Stimulated activated CD8-positive, alpha-beta memory T cell treated with anti-CD3 and anti-CD28 coated beads, Interleukin-15, amount 100 ng/mL, for 4 hours (primary cell): ENCODE measurements at regions not wholly inside any gene's neighbourhood (a gene's known extent, or its start where the extent isn't known, plus 50 kb on each side); places are given as distances from the start of the nearest gene placed in this dataset.
"Not testable (repeated sequence)": the region's sequence is repeated elsewhere in the genome, so short reads cannot be mapped to it uniquely, and the experiment has no call there.

Experiments used
- DNase-seq, 2 donors: peaks; one replicate each; pipeline ENCODE4 v3.0.0-alpha.2; 2020; ENCODE audit warnings: low read depth in 2 of 2

DNA sequence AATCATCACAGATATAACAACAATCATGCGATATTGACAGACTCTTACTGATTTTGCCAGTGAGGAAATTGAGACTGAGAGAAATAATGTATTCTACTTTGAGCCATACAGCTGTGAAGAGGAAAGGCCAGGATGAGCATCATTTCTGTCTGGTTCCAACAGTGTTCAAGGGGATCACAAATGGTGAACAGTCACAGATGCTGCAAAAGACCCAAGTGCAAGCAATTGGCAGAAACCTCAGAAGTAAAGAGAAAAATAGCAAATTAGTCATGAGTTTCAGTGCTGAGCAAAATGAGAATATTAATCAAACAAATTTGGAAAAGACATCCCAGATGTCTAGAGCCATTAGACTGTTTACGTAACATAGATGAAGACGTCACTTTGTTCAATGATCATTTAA, 114.1 kb downstream of the RAB38 start:
- DNase-seq = no peak

DNA sequence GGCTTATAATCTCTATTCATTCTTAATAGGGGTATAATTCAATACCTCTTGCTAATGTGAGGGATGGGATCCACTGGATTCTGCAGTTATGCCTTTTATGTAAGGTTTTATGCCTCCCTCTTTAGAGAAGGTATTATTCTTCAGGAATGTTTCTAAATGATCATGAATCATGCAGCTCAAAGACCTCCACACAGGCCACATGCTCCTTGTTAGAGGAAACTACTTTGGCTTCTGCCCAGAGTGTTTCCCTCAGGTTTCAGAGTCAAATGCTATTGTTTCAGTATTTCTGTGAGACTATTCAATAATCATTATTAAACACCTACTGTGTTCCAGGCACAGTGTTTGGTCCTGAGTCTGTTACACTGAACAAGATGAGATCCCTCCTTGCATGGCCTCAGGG, 115.9 kb downstream of the RAB38 start:
- no peak for DNase-seq

DNA sequence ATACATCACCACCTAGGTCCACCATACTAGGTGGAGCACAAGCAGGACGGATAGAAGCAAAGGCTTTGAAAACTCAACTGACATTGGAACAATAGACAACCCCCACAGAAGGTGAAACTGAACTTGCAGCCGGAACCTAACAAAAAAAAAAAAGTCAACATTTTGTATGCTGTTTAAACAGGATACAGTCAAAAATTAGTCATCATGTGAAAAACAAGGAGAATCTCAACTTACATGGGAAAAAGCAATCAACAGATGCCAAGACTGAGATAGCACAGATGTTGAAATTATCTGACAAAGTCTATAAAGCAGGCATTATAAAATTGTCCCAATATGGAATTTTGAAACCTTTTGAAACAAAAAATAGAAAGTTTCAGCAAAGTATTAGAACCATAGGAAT, 123.8 kb downstream of the RAB38 start:
- no peak for DNase-seq

DNA sequence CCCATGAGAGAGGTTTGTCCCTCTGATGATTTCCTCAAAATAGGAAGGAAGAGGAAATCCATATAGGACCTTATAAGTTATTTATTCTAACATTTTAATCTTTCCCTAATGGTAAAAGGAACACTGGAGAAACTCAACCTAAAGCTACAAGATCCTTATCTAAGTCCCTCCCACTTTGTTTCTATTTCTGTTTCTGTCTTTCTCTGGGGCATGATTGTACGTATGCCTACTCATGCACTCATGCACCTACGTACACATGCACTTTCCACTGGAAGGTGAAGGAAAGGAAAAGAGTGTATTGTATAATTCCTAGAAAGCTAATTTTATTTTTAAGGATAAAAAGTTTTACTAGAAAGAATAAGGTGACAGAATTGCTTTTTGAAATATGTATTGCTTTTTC, 125.0 kb downstream of the RAB38 start:
- no peak for DNase-seq

DNA sequence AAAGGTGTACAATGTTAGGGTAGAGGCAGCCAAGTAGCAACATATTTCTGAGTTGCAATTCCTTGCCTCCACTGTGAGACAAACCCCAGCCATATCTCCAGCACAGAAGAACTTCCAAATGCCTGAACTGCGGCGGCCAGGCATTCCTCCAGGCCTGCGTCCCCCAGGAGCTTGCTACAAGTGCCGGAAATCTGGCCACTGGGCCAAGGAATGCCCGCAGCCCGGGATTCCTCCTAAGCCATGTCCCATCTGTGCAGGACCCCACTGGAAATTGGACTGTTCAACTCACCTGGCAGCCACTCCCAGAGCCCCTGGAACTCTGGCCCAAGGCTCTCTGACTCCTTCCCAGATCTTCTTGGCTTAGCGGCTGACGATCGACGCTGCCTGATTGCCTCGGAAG, 130.0 kb downstream of the RAB38 start:
- DNase-seq = not testable (repeated sequence)

DNA sequence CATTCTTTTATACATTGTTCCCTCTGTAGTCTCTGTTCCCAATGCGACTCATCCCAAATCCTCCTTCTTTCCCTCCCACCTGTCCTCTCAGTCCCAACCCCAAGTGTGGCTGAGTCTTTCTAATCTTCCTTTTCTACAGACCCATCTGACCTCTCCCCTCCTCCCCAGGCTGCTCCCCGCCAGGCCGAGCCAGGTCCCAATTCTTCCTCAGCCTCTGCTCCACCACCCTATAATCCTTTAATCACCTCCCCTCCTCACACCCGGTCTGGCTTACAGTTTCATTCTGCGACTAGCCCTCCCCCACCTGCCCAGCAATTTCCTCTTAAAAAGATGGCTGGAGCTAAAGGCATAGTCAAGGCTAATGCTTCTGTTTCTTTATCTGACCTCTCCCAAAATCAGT, 130.6 kb downstream of the RAB38 start:
- not testable (repeated sequence) for DNase-seq

DNA sequence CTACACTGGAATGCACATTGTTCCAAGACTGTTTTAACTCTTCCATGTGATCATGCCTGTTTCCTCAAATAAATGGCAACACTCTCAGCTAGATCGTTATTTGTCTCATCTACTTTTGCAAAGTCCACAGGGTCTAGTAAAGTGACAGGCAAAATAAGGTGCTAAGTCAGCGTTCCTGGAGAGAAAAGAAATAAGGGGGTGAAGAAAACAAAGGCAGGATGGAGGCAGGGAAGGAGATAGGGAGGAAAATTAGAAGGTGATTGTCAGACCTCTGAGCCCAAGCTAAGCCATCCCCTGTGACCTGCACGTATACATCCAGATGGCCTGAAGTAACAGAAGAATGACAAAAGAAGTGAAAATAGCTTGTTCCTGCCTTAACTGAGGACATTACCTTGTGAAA, 132.1 kb downstream of the RAB38 start:
- no peak for DNase-seq

DNA sequence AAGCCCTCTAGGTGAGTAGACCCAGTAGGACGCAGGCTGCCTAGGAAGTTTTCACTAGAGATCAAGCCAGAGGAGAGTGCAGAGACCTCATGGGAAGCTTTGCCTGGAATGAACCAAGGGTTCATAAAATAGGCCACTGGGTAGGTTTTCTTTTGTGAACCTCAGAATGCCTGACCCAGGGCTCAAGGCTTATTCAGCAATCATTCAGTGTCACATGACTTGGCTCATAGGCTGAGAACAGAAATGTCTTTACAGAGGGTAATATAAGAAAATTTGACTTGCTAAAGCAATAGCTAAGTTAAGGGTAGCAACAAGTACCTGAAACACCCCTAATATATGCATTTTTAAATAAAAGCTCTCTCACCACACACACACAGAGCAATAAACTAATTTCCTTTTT, 132.6 kb downstream of the RAB38 start:
- no peak for DNase-seq

DNA sequence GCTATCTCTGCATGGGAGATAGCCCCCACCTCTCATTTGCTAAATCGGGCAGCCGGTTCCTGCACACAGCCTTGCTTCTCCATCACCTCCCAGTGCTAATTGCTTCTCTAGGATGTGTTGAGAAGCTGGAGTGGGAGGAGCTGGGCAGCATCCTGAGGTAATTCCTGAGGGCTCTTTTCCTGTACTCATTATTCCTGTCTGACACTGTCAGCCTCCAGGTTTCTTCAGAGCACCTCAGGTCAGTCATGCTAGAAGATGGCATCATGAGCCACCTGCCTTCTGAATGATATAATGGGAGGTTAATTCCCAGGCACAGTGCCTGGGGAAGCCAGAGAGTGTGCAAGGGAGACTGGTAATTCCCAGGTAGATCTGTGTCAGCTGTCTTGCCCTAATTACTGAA, 133.0 kb downstream of the RAB38 start:
- no peak for DNase-seq

DNA sequence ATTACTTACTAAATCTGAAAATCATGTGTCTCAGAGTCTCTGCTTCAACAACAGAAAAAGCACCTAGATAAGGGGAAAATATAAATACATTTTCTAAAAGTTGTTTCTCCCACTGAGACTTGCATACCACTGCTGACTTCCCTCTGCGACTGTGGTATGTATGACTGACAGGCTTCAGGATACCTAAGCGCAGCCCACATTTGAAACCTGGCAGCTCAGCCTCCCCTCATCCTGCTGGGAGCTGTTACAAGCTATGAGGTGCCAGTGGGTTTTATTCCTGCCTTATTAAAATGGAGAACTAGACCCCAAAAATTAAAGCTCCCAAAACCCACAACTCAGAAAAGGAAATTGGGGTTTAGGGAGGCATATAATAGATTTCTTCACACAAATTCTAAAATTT, 133.6 kb downstream of the RAB38 start:
- no peak for DNase-seq

DNA sequence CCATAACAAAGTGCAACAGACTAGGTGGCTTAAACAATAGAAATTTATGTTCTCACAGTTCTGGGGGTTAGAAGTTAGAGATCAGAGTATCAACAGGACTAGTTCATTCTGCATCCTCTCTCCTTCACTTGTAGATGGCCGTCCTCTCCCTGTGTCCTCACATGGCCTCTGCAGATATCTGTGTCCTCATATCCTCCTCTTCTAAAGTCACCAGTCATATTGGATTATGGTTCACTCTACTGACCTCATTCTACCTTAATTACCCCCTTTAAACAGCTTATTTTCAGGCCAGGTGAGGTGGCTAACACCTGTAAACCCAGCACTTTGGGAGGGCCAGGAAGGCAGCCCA, 135.1 kb downstream of the RAB38 start:
- DNase-seq = no peak

DNA sequence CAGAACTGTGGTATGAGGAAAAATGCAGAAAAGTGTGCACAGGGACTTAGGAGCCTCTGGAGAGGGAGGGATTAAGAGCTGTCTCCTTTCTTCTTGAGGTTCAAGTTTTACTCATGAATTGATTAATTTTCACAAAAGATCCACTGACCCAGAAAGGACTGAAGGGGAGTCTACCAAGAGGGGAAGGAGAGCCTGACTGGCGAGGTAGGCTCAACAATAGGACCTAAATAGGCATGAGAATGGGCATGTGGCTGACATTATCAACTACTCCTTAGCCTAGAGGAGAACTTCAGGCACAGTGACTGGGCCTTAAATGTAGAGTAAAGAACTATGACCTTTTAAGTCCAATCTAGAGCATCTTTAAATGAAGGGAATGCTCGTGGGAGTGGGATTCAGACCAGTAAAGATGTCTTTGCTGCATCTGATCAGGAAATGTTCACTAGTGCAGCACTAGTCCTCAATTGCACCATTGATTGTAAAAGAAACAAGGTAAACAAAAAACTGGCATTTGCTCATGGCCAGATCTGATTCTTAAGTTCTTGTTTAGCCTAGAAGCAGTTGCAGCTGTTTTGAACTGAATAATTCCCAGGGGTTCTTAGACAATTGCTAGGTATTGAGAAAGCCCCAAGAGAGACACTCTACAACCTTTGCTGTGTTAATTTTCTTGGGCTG, 135.6 kb downstream of the RAB38 start:
- DNase-seq = no peak

DNA sequence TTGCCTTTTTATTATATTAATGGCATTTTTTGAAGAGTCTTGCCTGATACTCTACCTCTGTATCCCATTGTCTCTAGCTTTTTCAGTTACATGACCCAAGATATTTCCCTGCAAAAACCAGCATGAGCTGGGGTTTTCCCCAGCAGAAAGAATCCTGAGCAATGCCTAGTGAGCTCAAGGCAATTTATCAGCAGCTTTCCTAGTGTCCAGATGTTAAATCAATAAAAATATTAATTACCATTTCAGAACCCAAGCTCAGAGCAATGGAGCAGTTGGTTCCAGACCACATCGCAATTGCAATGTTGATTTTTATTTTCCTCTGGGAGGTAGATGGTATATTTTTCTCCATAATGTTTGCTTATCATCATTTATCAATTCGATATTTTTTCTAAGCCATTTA, 137.2 kb downstream of the RAB38 start:
- no peak for DNase-seq

DNA sequence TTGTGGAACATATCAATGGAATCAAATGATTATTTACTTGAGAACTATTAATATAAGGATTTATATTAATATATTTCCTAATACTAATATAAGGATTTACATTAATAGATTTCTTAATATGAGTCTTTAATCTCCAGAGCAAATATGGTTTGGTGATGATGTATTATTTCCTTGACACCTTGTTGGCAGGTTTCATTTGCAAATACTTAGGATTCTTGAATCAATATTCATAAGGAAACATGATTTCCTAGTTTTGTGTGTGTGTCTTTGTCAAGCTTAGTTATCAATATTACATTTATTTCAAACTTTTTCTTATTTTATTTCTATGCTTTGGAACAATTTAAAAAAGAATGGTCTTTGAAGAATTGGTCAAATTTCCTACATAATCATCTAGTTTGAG, 138.5 kb downstream of the RAB38 start:
- no peak for DNase-seq

DNA sequence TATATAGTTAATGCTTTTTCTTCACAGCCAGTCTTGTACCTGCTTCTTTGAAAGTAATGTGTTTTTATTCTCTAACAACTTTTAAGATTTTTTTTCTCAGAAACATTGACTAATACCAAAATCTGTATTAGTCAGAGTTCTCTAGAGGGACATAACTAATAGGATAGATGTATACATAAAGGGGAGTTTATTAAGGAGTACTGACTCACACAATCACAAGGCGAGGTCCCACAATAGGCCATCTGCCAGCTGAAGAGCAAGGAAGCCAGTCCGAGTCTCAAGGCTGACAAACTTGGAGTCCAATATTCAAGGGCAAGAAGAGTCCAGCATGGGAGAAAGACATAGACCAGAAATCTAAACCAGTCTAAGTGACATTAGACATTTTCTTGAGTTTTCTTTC, 140.0 kb downstream of the RAB38 start:
- DNase-seq = no peak

DNA sequence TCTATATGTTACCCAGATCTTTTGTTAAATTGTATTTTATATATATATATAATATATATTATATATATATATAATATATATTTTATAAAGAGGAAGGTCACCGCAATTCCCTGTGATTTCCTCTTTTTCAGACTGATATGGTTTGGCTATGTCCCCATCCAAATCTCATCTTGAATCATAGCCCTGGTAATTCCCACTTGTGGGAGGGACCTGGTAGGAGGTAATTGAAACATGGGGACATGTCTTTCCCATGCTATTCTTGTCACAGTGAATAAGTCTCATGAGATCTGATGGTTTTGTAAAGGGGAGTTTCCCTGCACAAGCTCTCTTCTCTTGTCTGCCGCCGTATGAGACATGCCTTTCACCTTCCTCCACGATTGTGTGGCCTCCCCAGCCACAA, 157.6 kb downstream of the RAB38 start:
- DNase-seq = no peak

DNA sequence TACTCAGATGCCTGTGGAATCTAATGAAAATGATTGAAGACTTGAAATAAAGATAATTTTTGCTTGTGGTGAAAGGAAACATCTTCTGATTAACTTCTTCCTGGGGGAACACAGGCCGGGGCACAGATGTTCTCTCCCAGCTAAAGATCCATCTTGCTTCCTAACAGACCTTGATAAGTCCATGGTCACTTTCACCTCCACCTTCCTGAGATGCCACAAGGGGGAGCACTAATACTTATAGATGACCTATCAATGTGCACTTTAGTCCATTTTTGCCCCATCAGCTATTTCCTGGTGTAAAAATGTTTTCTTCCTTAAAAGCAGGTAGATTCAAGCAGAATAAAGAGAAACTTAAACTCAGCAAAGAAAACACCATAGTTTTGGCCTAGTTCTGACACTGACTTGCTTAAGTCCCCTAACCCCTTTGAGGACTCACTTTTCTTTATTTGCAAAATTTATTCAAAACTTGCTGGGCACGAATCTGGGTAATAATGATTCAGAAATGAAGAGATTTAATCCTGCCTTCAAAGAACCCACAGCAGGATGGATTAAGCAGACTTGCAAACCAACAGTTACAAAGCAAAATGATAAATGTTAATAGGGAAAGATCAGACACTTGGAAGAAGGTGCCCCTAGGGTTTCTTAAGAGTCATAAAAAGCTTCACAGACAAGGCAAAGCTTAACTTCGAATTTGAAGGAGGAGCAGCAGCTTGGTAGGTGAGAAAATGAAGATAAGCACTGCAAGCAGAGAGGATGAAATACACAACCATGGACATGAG, 158.7 kb downstream of the RAB38 start:
- DNase-seq = peak in 1 of 2 donors; percentile 19

DNA sequence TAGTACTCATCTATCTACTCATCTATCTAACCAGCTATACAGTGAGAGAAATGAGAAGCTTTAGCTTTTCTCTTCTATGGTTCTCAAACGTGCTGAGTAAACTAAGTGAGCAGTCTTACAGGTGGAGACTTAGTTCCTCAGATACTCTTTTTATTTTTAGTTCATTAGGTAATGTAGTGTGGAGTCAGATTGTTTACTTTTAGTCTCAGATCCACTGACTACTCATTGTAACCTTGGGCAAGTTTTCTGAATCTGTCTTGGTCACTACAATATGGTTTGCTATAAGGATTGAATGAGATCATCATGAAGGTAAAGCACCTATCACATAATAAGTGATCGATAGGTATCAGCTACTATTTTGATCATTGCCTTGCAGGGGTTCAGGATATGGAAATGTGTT, 160.1 kb downstream of the RAB38 start:
- no peak for DNase-seq

DNA sequence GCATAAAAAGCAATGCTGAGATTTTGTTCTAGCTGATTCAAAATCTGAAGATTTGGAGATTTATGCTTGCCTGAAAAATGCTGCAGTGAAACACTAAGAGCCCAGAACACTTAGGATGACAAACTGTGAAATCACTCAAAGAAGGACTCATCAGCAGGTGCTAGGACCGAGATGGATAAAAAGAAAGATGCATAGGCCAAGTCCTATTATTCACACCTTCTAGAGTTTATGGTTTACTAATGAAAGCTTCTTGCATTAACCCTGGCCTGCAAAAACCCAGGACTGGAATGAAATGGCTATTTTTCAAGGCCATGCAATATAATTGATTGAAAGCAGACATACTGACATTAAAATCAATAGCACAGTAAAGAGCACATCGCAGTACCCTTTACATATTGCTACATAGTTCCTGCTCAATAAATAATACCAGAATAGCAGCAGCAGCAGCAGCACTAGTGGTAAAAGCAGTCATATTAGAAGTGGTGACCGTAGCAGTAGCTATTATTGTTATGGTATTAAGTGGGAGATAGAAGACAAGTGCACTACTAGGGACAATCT, 161.7 kb downstream of the RAB38 start:
- DNase-seq = no peak

DNA sequence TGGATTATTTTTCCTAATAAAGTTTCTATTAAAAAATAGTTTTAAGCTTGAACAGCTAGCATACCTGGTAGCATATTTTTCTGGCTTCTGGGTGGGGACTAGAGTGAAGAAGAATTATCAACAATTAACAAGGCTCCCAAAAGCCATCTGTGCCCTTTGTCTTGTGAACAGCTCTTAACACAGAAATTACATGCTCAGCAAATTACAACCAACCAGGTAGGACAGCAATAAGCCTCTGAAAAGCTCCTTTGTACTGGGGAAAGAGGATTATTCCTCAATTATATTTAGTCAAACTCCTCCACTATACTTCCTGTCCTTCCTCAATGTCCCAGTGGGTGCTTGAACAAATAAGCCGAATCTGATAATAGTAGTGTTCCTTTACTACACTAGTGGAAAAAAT, 162.8 kb downstream of the RAB38 start:
- DNase-seq = no peak

DNA sequence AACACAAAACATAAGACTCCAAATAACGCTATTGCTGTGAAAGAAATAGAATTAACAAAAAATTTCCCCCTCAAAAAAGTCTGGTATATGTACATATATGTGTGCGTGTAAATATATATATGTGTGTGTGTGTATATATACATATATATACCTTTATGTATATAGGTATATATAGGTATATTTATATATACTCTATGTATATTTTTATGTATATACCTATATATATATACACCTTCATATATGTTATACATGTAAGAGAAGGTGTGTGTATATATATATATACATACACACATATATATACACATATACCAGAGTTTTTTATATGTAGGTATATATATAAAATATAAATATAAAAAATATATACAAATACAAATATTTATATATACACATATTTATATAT, 199.2 kb downstream of the RAB38 start:
- DNase-seq = no peak

DNA sequence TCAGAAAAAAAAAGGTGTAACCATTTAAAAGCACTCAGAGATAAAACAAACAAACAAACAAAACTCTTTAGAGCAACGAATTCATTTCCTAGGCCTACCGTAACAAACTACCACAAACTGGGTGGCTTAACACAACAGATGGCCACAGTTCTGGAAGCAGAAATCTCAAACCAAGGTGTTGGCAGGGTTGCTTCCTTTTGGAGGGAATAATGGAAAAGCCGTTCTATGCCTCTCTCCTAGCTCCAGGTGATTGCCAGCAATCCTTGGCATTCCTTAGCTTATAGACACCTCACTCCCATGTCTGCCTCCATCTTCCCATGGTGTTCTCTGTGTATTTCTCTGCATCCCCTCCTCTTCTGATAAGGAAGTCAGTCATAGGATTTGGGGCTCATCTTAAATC, 200.4 kb downstream of the RAB38 start:
- no peak for DNase-seq

DNA sequence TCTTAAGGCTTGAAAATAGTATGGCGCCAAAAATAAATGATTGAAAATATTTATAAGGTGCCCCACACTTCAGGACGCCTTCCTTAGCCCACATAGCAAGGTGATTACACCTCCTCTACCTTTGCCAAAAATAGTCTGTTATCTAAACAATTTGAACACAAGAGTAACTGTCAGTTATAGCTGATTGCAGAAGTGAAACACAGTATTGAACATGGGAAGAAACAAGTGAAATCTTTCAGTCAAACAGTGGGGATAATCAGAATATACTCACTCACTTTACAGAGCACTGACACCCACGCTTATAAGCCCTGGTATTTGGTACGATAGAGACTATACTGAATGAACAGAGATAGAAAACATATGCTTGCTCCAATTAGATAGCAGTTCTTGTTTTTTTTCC, 203.1 kb downstream of the RAB38 start:
- no peak for DNase-seq

DNA sequence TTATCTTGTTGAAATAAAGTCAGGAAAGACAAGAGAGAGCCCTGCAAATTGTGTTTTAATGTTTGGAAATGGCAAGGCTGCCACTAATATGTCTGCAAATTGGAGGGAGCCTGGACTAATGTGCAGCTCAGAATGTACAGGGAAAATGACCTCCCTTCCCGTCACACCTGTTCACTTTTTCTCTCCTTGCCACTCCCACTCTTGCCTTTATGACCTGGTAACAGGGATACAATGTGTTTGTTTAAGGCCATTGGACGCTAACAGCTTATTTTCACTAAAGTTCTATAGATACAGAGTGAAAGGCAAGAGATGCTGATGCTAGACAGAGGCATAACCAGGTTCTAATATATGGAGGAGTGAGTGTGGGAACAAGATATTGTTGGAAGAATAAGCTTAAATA, 203.9 kb downstream of the RAB38 start:
- DNase-seq = no peak
